ENCODE measurements at regions not wholly inside any gene's neighbourhood (a gene's known extent, or its start where the extent isn't known, plus 50 kb on each side); places are given as distances from the start of the nearest gene placed in this dataset.

DNA sequence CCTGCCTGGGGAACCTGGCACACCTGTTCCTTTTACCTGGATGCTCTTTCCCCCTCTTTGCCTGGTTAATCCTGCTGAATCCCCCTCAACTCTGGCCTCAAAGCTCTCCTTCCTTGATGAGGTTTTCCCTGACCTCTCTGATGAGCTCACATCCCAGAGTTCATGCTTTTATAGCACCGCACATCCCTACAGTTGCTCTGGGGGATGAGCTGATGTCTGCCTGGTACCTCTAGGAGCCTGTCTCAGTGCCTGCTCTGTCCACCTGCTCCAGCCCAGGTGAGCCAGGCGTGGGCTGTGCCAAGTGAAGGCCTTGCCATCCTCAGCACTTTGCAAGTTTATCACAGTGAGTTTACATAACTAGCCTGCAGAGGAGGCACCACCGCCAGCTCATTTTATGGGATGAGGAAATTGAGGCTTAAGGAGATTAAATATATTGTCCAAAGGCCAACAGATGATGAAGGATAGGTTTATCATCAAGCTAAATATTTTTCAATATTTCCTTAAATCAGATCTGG is 58.6 kb upstream of the TMPRSS2 start:
- Histone ChIP-seq H3K27me3 (ENCODE audit: control insufficient read depth in 1 of 2, insufficient read depth in 2 of 2, low read length in 2 of 2) (peaks cover 0 to 3% of the 10 kb centered on the region in 2 experiments; a peak in 2 of 5 replicates), H3K4me2 (ENCODE audit: low read depth, low read length) (no peak overlapping the region), H3K27ac (ENCODE audit: extremely low read length, insufficient read depth, low read length) (no peak overlapping the region), H3K9me3 (ENCODE audit: low read length) (no peaks in the 10 kb centered on the region), H3K4me3 (replicated peaks in 1 of 3; ENCODE audit: insufficient read depth in 1 of 3, low read depth in 2 of 3, low read length in 3 of 3) (no peak overlapping the region), H3K36me3 (replicated peaks in 1 of 2; ENCODE audit: control insufficient read depth in 1 of 2, insufficient read depth in 2 of 2, low read length in 2 of 2) (no peaks in the 10 kb centered on the region), H2AFZ (ENCODE audit: low read length) (no peak overlapping the region), H3K4me1 (ENCODE audit: insufficient read depth, low read length) (no peaks in the 10 kb centered on the region), H4K20me1 (ENCODE audit: insufficient read depth, low read length) (no peaks in the 10 kb centered on the region), H3K9ac (ENCODE audit: insufficient read depth, low read depth, low read length) (no peak overlapping the region), H3K79me2 (ENCODE audit: insufficient read depth, low read length) (no peaks in the 10 kb centered on the region)
- intact Hi-C loops (cut with micrococcal nuclease; ENCODE audit: unreplicated experiment) (no loop called here), in situ Hi-C loops (cut with HindIII; ENCODE audit: extremely low pct_ligation_motif_present, low pct_unique_long_range_greater_than_20kb) (no loop called here)
- ATAC-seq (no peak), FAIRE-seq (no peak), DNase-seq (ENCODE audit: low spot score) (no peak)
- BruUV-seq (replicated peaks) = no TSS peak
- CTCF ChIA-PET (ENCODE audit: low intra/inter-chr PET ratio, low total read pairs) = no interaction called here
- 72% methylated on average over 3 of the region's 3 CpGs for WGBS (ENCODE audit: low lambda C conversion rate)
- POLR2A ChIA-PET = no interaction called here
- TF ChIP-seq ZSCAN21 (CRISPR knock-in tag; IDR thresholded peaks at IDR 0.05; ENCODE audit: borderline replicate concordance) (no peak), ZMYM3 (CRISPR knock-in tag; IDR thresholded peaks at IDR 0.05) (no peak), ZBTB38 (CRISPR knock-in tag; IDR thresholded peaks at IDR 0.05) (no peak), HMG20B (CRISPR knock-in tag; conservative IDR thresholded peaks at IDR 0.05) (no peak), EZH2 (conservative IDR thresholded peaks at IDR 0.05; ENCODE audit: low read depth, low read length) (no peak), ZNF563 (CRISPR knock-in tag; IDR thresholded peaks at IDR 0.05) (no peak), ZNF552 (CRISPR knock-in tag; IDR thresholded peaks at IDR 0.05; ENCODE audit: borderline replicate concordance) (no peak), SIN3B (IDR thresholded peaks at IDR 0.05; ENCODE audit: low read length) (no peak), MZF1 (CRISPR knock-in tag; IDR thresholded peaks at IDR 0.05; ENCODE audit: borderline replicate concordance) (no peak)
- TF ChIP-seq, protein P1, sequence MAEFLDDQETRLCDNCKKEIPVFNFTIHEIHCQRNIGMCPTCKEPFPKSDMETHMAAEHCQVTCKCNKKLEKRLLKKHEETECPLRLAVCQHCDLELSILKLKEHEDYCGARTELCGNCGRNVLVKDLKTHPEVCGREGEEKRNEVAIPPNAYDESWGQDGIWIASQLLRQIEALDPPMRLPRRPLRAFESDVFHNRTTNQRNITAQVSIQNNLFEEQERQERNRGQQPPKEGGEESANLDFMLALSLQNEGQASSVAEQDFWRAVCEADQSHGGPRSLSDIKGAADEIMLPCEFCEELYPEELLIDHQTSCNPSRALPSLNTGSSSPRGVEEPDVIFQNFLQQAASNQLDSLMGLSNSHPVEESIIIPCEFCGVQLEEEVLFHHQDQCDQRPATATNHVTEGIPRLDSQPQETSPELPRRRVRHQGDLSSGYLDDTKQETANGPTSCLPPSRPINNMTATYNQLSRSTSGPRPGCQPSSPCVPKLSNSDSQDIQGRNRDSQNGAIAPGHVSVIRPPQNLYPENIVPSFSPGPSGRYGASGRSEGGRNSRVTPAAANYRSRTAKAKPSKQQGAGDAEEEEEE (CRISPR knock-in tag; IDR thresholded peaks at IDR 0.05; ENCODE audit: borderline replicate concordance) = no peak
- TF ChIP-seq, protein P2, sequence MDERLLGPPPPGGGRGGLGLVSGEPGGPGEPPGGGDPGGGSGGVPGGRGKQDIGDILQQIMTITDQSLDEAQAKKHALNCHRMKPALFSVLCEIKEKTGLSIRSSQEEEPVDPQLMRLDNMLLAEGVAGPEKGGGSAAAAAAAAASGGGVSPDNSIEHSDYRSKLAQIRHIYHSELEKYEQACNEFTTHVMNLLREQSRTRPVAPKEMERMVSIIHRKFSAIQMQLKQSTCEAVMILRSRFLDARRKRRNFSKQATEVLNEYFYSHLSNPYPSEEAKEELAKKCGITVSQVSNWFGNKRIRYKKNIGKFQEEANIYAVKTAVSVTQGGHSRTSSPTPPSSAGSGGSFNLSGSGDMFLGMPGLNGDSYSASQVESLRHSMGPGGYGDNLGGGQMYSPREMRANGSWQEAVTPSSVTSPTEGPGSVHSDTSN (CRISPR knock-in tag; IDR thresholded peaks at IDR 0.05) = no peak

All from HepG2 (cell line).